HCT116 (cell line): ENCODE measurements at regions not wholly inside any gene's neighbourhood (a gene's known extent, or its start where the extent isn't known, plus 50 kb on each side); places are given as distances from the start of the nearest gene placed in this dataset.

ENCODE experiments used
- ATAC-seq: fragments of 200-7000 bp; cut with Tn5 transposase; 2 replicates; pipeline ENCODE4 v1.9.1; 2020; ENCODE audit warnings: mild to moderate bottlenecking, moderate library complexity
- BruUV-seq: library from RNA; stranded (reverse); fragments of 400-500 nt; replicated peaks from 2 replicates; lab custom pipeline; 2021; lab: Mats Ljungman, UMichigan
- CTCF ChIA-PET: fragments of 300-600 bp; sonication (Branson Sonifier 250); formaldehyde crosslinking; loops from one replicate; lab custom pipeline; 2021; ENCODE audit warnings: antibody characterized with exemption; lab: Charles Lee
- POLR2A ChIA-PET: fragments of 300-600, 350-600 bp; sonication (Branson Sonifier 250); formaldehyde crosslinking; loops from one replicate; lab custom pipeline; 2021; ENCODE audit warnings: antibody characterized with exemption; lab: Charles Lee
- RAD21 ChIA-PET, 2 experiments: fragments of 300-600 bp; sonication (Branson Sonifier 250); formaldehyde crosslinking; loops; one replicate each; lab custom pipeline; 2023; ENCODE audit warnings: low total read pairs in 2 of 2; ENCODE audit not compliant: uncharacterized antibody in 2 of 2, unreplicated experiment in 2 of 2, low non-redundant PET in 1 of 2; lab: Charles Lee
- DNase-seq: peaks from one replicate; pipeline ENCODE4 v3.0.0-alpha.2; 2010; ENCODE audit warnings: low read depth, low spot score
- H2AFZ ChIP-seq: fragments of 200-600 bp; shearing (Covaris generic), sonication (generic); 2 replicates; pipeline ENCODE4 v1.6.1; 2017; ENCODE audit warnings: low read depth, mixed run types, mixed read lengths, antibody characterized with exemption, low read length; ENCODE audit not compliant: poor library complexity, severe bottlenecking
- H3K27ac ChIP-seq: 2 replicates; pipeline ENCODE4 v1.5.1; 2012; ENCODE audit warnings: low read depth, low read length
- H3K27me3 ChIP-seq: fragments of 200-600 bp; sonication (generic); 2 replicates; pipeline ENCODE4 v1.6.1; 2016; ENCODE audit warnings: mixed run types, low read length, mixed read lengths; ENCODE audit not compliant: insufficient read depth
- H3K36me3 ChIP-seq, 2 experiments: fragments of 200-500 bp in 1 of 2; fragments of 200-600 bp in 1 of 2; sonication (Bioruptor generic) in 1 of 2; sonication (generic) in 1 of 2; 2 replicates each; pipeline versions ENCODE4 v1.5.1 to v1.6.1; 2014 to 2016; ENCODE audit warnings: low read length in 2 of 2, inconsistent platforms in 1 of 2, mixed read lengths in 1 of 2, mixed run types in 1 of 2; ENCODE audit not compliant: insufficient read depth in 2 of 2, control insufficient read depth in 1 of 2
- H3K4me1 ChIP-seq, 2 experiments: fragments of 200-600 bp in 1 of 2; sonication (generic) in 1 of 2; 2 replicates each; pipeline versions ENCODE4 v1.5.1 to v1.6.1; 2012 to 2017; ENCODE audit warnings: low read length in 2 of 2, inconsistent platforms in 1 of 2, mild to moderate bottlenecking in 1 of 2, mixed read lengths in 1 of 2, mixed run types in 1 of 2, moderate library complexity in 1 of 2; ENCODE audit not compliant: insufficient read depth in 2 of 2, control insufficient read depth in 1 of 2
- H3K4me2 ChIP-seq: fragments of 200-600 bp; sonication (generic); 2 replicates; pipeline ENCODE4 v1.6.1; 2017; ENCODE audit warnings: mixed run types, low read length, mixed read lengths
- H3K4me3 ChIP-seq, 2 experiments: fragments of 200-600 bp in 1 of 2; sonication (generic) in 1 of 2; replicated peaks in 1 of 2; 2 replicates each; pipeline ENCODE4 v1.5.1; 2011 to 2016; ENCODE audit warnings: low read length in 2 of 2, control low read depth in 1 of 2, low read depth in 1 of 2, mild to moderate bottlenecking in 1 of 2, mixed read lengths in 1 of 2, mixed run types in 1 of 2
- H3K79me2 ChIP-seq: fragments of 200-600 bp; sonication (generic); 2 replicates; pipeline ENCODE4 v1.6.1; 2017; ENCODE audit warnings: mild to moderate bottlenecking, mixed run types, low read length, moderate library complexity, mixed read lengths; ENCODE audit not compliant: insufficient read depth
- H3K9ac ChIP-seq: fragments of 200-600 bp; sonication (generic); 2 replicates; pipeline ENCODE4 v1.6.1; 2016; ENCODE audit warnings: low read length, mixed read lengths
- H3K9me2 ChIP-seq: fragments of 200-600 bp; sonication (generic), shearing (Covaris generic); 2 replicates; pipeline ENCODE4 v1.6.1; 2017; ENCODE audit warnings: mixed run types, mild to moderate bottlenecking, moderate library complexity; ENCODE audit not compliant: insufficient read depth
- H3K9me3 ChIP-seq, 2 experiments: fragments of 200-500 bp in 1 of 2; fragments of 200-600 bp in 1 of 2; sonication (Bioruptor generic) in 1 of 2; sonication (generic) in 1 of 2; 2 replicates each; pipeline ENCODE4 v1.6.1; 2014 to 2017; ENCODE audit warnings: low read length in 2 of 2, mixed read lengths in 2 of 2, inconsistent platforms in 1 of 2, low read depth in 1 of 2, mild to moderate bottlenecking in 1 of 2, mixed run types in 1 of 2, moderate library complexity in 1 of 2; ENCODE audit not compliant: control insufficient read depth in 1 of 2, insufficient read depth in 1 of 2
- H4K20me1 ChIP-seq: fragments of 200-600 bp; sonication (generic), shearing (Covaris generic); 2 replicates; pipeline ENCODE4 v1.6.1; 2017; ENCODE audit warnings: mixed run types, mild to moderate bottlenecking, moderate library complexity; ENCODE audit not compliant: insufficient read depth
- CEBPB ChIP-seq: IDR thresholded peaks from 2 replicates; pipeline ENCODE4 v1.6.1; 2012; ENCODE audit warnings: low read depth
- ELF1 ChIP-seq: IDR thresholded peaks from 2 replicates; pipeline ENCODE4 v1.6.1; 2012; ENCODE audit warnings: low read depth, borderline replicate concordance
- EZH2 ChIP-seq: fragments of 200-600 bp; sonication (generic); IDR thresholded peaks from 2 replicates; pipeline ENCODE4 v1.6.1; 2017; ENCODE audit warnings: antibody characterized with exemption, mixed run types
- EZH2phosphoT487 ChIP-seq: fragments of 200-600 bp; IDR thresholded peaks from 2 replicates; pipeline ENCODE4 v1.6.1; 2018; ENCODE audit warnings: antibody characterized with exemption, borderline replicate concordance
- POLR2A ChIP-seq: IDR thresholded peaks from 2 replicates; pipeline ENCODE4 v1.7.0; 2011; ENCODE audit warnings: borderline replicate concordance; ENCODE audit not compliant: insufficient read depth, insufficient read length; ENCODE audit errors: extremely low read depth
- POLR2AphosphoS5 ChIP-seq: IDR thresholded peaks from 2 replicates; pipeline ENCODE4 v1.6.1; 2011; ENCODE audit warnings: mild to moderate bottlenecking, low read depth, low read length, moderate library complexity
- SIN3A ChIP-seq: IDR thresholded peaks from 2 replicates; pipeline ENCODE4 v1.6.1; 2012; ENCODE audit warnings: low read depth
- SP1 ChIP-seq: IDR thresholded peaks from 2 replicates; pipeline ENCODE4 v1.6.1; 2012; ENCODE audit warnings: low read depth
- SRF ChIP-seq: IDR thresholded peaks from 2 replicates; pipeline ENCODE4 v1.6.1; 2012; ENCODE audit warnings: low read depth
- TCF7L2 ChIP-seq: IDR thresholded peaks from 2 replicates; pipeline ENCODE4 v1.7.0; 2011; ENCODE audit warnings: borderline replicate concordance, inconsistent platforms; ENCODE audit not compliant: insufficient read depth, insufficient read length; ENCODE audit errors: extremely low read depth
- YY1 ChIP-seq: IDR thresholded peaks from 2 replicates; pipeline ENCODE4 v1.6.1; 2011; ENCODE audit warnings: low read length, low read depth, moderate library complexity, mild to moderate bottlenecking; ENCODE audit not compliant: insufficient replicate concordance; ENCODE audit errors: extremely low read depth
- ZFX ChIP-seq: fragments of 450-650 bp; IDR thresholded peaks from 2 replicates; pipeline ENCODE4 v1.6.1; 2017
- intact Hi-C: fragments of 100-400 bp; cut with micrococcal nuclease; formaldehyde crosslinking; loops from 2 replicates; pipeline ENCODE4 v1.10.0; 2022
- TF ChIP-seq, protein P1 (sequence below): IDR thresholded peaks from 2 replicates; pipeline ENCODE4 v1.6.1; 2011; ENCODE audit warnings: mild to moderate bottlenecking, low read length, moderate library complexity; ENCODE audit not compliant: insufficient replicate concordance; ENCODE audit errors: extremely low read depth
- TF ChIP-seq, protein P2 (sequence below): IDR thresholded peaks from 2 replicates; pipeline ENCODE4 v1.6.1; 2012

DNA sequence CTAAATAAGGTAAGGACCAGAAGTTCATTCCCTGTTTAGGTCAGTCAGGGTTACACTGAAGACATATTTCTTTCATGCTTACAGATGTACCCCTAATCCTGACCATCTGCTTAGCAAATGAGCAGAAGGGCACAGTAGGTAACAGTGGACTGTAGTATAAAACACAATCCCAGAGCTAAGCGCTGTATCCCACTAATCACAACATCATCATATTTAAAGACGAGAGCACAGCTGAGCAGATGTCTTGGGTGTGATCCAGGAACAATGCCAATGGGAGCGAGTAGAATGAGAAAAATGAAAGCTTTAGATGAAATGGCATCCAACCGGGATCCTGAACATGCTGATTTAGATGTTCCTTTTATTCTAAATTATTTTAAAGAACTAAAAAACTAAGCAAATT, 213.4 kb downstream of the CCER1 start:
- H3K4me1 ChIP-seq: no peaks in the 10 kb centered on the region
- no peak overlapping the region for H2AFZ ChIP-seq
- H4K20me1 ChIP-seq: no peaks in the 10 kb centered on the region
- POLR2A ChIA-PET: no interaction called here
- no peaks in the 10 kb centered on the region for H3K27me3 ChIP-seq
- no peak overlapping the region for H3K4me2 ChIP-seq
- no peak overlapping the region for H3K9ac ChIP-seq
- no peaks in the 10 kb centered on the region for H3K9me3 ChIP-seq
- TF ChIP-seq POLR2AphosphoS5 (no peak), SP1 (no peak), EZH2phosphoT487 (no peak), POLR2A (no peak), EZH2 (no peak), SRF (no peak), TCF7L2 (no peak), SIN3A (no peak), ELF1 (no peak), ZFX (no peak), YY1 (no peak), CEBPB (no peak)
- TF ChIP-seq, protein P1, sequence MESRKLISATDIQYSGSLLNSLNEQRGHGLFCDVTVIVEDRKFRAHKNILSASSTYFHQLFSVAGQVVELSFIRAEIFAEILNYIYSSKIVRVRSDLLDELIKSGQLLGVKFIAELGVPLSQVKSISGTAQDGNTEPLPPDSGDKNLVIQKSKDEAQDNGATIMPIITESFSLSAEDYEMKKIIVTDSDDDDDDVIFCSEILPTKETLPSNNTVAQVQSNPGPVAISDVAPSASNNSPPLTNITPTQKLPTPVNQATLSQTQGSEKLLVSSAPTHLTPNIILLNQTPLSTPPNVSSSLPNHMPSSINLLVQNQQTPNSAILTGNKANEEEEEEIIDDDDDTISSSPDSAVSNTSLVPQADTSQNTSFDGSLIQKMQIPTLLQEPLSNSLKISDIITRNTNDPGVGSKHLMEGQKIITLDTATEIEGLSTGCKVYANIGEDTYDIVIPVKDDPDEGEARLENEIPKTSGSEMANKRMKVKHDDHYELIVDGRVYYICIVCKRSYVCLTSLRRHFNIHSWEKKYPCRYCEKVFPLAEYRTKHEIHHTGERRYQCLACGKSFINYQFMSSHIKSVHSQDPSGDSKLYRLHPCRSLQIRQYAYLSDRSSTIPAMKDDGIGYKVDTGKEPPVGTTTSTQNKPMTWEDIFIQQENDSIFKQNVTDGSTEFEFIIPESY: no peak
- TF ChIP-seq, protein P2, sequence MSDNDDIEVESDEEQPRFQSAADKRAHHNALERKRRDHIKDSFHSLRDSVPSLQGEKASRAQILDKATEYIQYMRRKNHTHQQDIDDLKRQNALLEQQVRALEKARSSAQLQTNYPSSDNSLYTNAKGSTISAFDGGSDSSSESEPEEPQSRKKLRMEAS: no peak
- no TSS peak for BruUV-seq
- H3K79me2 ChIP-seq: no peaks in the 10 kb centered on the region
- H3K4me3 ChIP-seq: no peak overlapping the region
- CTCF ChIA-PET: no interaction called here
- intact Hi-C loops: no loop called here
- H3K36me3 ChIP-seq: no peaks in the 10 kb centered on the region
- no peak for ATAC-seq
- H3K9me2 ChIP-seq: no peaks in the 10 kb centered on the region
- DNase-seq: no peak
- RAD21 ChIA-PET: no interaction called here
- H3K27ac ChIP-seq: no peak overlapping the region
